Pulmonary artery endothelial cell (primary cell): ENCODE measurements at regions not wholly inside any gene's neighbourhood (a gene's known extent, or its start where the extent isn't known, plus 50 kb on each side); places are given as distances from the start of the nearest gene placed in this dataset.
"Not testable (repeated sequence)": the region's sequence is repeated elsewhere in the genome, so short reads cannot be mapped to it uniquely, and the experiment has no call there.

ENCODE experiments used
- DNase-seq: peaks from one replicate; pipeline ENCODE4 v3.0.0-alpha.2; 2011; ENCODE audit warnings: low read depth, low spot score

DNA sequence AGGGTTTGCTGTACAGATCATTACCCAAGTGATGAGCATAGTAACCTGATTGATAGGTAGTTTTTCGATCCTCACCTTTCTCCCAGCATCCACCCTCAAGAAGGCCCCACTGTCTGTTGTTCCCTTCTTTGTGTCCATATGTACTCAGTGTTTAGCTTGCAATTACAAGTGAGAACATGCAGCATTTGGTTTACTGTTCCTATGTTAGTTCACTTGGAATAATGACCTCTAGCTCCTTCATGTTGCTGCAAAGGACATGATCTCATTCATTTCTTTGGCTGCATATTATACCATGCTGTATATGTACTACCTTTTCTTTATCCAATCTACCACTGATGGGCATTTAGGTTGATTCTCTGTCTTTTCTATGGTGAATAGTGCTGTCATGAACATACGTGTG lies 181.6 kb upstream of the FOXG1 start:
- no peak for DNase-seq

- no peak for DNase-seq
These were observed 176.8 kb upstream of the FOXG1 start for GRCh38 chr14:28589792-28590191.

GRCh38 chr14:28596391-28596790 lies 170.2 kb upstream of the FOXG1 start:
- DNase-seq = no peak

DNA sequence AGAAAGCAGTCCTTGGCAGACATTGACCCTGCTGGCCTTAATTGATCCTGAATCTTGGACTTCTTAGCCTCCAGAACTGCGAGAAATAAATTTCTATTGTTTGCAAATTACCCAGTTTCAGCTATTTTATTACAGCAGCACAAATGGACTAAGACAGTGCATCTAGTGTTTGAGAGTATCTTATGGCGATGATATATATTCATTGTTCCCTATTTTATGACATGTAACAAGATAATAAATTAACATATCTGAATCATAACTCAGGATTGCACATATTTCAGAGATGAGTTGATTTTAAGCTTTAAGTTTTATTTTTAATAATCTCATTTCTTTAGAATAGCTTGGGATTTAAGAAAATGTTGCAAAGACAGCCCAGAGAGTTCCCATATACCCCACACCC lies 167.4 kb upstream of the FOXG1 start:
- DNase-seq = no peak

DNA sequence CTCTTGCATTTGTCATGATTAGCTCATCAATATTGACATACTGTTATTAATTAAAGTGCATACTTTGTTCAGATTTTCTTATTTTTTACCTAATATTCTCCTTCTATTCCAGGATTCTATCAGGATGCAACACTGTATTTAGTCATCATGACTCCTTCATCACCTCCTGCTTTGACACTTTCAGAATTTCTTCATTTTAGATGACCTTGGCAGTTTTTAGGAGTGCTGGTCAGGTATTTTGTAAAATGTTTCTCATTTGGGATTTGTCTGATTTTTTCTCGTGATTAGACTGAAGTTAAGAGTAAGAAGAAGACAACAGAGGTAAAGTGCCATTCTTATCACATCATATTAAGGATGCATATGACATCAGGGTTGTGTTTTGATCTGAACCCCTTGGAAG lies 167.0 kb upstream of the FOXG1 start:
- no peak for DNase-seq

DNA sequence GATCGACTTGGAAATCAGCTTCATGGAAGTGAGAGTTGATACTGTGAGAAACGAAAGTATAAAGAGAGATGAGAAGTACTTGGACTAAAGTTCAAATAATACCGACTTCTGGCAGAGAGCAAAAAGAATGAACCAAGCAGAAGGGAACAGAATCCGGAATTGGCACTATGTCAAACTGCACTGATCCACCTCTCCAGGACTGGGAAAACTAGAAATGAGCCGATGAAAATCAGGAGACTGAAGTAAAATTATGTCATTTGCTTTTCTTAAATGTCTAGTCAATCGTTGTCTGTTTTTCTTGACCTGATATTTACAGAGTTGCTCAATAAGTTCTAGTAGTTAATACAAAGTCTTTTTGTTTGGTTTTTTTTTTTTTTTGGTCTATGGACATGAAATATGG lies 163.0 kb upstream of the FOXG1 start:
- DNase-seq = no peak

DNA sequence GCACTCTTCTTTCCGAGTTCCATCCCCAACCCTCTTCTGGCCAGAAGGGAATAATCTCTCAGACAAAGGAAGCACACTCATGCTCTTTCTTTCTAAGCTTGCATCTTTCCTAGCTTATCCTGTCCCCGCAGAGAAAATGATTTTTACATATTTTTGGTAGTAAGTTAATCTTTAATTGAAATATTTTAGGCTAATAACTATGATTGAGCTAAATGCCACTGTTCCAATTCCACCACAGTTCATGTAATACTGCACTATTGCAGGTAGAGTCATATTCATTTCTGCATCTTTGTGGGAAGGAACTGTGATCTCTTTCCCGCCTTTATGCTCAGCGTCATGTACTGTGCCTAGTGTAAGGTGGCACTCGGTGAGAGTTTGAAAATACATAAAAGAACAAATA lies 158.9 kb upstream of the FOXG1 start:
- no peak for DNase-seq

GRCh38 chr14:28608443-28608842 lies 158.1 kb upstream of the FOXG1 start:
- no peak for DNase-seq

DNA sequence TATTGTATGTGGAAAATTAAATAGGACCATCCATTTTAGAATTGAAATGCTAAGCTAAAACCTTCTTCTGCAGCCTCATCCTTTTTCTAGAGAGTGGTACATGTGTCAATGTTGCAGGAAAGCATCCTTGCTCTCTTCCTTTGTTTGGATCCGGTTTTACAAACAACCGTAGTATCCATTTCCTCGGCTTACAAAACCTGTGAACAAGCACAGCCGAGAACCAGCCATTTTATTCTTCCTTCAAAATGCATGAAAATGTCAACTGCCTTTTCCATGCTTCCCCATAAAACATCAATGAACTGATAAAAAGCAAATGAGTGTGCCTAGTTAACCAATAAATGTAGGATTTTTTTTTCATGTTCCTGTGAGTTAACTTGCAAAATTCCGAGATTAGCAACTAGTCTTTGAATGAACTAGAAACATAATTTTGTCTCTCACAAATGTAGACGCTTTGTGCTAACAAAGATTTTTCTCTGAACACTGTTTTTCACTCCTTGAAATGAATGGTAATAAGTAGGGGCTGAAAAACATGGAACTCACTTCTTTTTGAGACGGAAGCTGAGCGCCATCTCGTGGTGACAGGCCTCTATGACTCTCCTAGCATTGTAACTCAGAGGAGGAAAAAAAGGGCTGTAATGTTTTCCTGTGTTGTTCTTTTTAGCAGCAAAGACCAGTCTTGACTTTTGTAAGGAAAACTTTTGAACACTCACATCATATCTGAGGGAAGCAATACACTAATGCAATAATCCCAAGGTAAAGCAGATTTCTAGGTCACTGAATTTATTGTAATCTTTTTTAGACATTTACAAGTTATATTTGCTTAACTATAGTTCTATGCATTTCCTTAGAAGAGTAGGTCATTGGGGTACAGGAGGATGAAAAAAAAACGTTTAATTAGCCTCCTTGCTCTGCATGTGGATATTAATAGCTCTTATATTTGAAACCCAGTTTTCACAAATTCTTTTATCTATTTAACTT lies 157.4 kb upstream of the FOXG1 start:
- DNase-seq = peak; percentile 19

GRCh38 chr14:28612414-28612813 lies 154.2 kb upstream of the FOXG1 start:
- no peak for DNase-seq

DNA sequence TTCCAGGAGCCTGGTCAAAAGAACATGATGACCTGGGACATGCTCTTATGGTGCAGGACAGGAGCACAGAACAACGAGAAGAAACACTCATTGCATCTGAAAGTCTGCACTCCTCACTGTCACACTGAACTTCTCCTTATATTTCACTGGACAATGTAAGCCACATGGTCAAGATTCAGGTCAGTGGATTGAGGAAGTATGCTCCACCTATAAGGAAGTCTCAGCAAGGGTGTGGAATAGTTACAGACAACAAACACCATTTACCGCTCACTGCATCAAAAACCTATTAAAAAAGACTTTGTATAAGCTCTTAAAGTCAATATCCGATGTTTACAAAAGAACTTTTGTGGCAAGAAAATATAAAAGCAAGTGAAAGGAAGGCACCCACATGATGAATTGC lies 153.1 kb upstream of the FOXG1 start:
- DNase-seq = no peak

DNA sequence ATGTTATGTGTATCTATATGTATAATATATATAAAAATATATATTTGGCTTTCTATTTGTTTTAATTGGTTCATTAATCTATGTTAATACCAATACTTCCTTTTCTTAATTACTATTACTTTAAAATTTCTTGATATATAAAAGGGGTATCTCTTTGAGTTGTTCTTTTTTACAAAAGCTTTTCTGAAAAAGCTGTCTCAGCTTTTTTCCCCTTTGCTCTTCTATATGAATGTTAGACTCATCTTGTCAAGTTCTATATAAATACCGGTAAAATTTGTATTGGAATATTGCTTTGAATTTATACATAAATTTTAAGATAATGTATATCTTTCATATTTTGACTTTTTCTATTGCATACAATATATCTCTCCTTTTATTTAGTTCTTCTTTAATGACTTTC lies 139.8 kb upstream of the FOXG1 start:
- DNase-seq = no peak

GRCh38 chr14:28629328-28630004 lies 137.1 kb upstream of the FOXG1 start:
- no peak for DNase-seq

DNA sequence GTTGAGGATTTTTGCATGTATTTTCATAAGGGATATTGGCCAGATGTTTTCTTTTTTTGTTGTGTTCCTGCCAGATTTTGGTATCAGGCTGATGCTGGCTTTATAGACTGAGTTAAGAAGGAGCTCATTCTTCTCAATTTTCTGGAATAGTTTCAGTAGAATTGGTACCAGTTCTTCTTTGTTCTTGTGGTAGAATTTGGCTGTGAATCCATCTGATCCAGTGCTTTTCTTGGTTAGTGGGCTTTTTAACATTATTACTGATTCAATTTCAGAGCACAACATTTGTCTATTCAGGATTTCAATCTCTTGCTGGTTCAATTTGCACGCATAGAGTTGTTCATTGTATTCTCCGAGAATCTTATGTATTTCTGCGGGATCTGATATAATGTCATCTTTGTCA lies 136.5 kb upstream of the FOXG1 start:
- DNase-seq = no peak

GRCh38 chr14:28635387-28635786 lies 131.2 kb upstream of the FOXG1 start:
- no peak for DNase-seq

- DNase-seq = not testable (repeated sequence)
These were observed 130.8 kb upstream of the FOXG1 start for GRCh38 chr14:28635816-28636215.

GRCh38 chr14:28641189-28641588 lies 125.4 kb upstream of the FOXG1 start:
- not testable (repeated sequence) for DNase-seq

- no peak for DNase-seq
These were observed 115.4 kb upstream of the FOXG1 start for GRCh38 chr14:28651148-28651547.

DNA sequence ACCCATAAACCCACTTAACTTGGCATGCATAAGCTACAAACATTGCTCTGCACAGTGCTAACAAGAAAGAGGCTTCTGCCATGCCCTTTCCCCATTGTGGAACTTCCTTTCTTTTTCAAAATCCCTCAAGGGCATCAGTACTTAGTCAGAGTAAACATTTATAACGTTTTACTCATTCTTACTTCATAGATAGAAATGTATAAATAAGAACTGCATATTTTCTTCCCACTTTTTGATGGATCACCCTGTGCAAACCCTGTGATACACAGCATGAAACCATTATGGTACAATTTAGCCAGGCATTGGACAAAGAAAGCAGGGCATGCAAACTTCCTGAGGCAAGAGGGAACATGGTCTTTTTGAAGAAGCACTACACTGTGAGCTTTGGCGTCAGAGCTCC lies 113.8 kb upstream of the FOXG1 start:
- no peak for DNase-seq

DNA sequence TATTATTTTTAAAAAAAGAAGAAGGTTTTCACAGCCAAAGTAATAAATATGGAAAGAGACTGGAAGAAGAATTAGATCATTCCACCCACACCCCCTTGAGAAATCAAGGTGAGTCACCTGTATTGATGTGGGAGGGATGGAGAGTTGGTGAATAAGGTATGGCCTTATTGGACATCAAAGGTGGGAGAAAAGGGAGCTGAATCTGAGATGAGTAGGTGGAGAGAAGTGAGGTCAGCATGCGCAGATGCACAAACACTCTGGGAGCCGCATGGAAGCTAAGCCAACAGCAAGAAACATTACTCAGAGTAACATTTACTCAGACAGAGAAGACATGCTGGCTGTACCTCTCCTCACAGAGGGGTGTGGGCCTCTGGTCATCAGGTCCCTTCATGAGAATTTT lies 113.1 kb upstream of the FOXG1 start:
- no peak for DNase-seq

DNA sequence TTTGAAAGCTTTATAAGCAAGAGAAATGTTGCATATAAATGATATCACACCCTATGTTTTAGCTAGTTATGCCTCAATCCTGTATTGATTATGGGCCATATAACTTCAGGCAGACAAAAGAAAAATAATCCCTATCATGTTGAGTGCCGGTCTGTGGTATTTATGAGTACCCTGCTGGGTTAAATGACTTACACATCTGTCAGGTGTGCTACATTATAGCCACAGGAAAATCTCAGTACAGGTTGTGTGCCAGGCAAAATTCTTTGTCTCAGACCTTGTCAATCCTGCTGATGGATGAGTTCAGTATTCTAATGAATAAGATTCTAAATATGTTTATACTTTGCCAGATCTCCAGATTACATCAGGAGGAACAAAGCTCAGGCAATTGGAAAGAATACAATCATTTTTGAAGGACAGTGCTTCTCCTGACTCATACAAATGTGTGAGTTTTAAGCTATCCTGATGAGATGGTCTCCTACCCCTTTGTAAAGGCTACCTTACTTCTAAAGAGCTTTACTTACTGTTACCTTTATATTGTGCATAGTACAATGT lies 109.8 kb upstream of the FOXG1 start:
- no peak for DNase-seq

GRCh38 chr14:28661171-28661772 lies 105.3 kb upstream of the FOXG1 start:
- DNase-seq = no peak
